BLaER1 treated with 17β-estradiol and CSF1 and Interleukin-3, amounts not matched to agents 10 nM and 100 nM (cell line): ENCODE measurements at regions not wholly inside any gene's neighbourhood (a gene's known extent, or its start where the extent isn't known, plus 50 kb on each side); places are given as distances from the start of the nearest gene placed in this dataset.

Experiments
- H3K27ac ChIP-seq, 11 experiments: shearing (Covaris generic); formaldehyde crosslinking; 2 replicates each; pipeline ENCODE4 v1.8.1; 2022
- H3K27me3 ChIP-seq, 11 experiments: shearing (Covaris generic); formaldehyde crosslinking; 2 replicates each; pipeline ENCODE4 v1.8.1; 2022
- H3K36me3 ChIP-seq, 11 experiments: shearing (Covaris generic); formaldehyde crosslinking; 2 replicates each; pipeline ENCODE4 v1.8.1; 2022
- H3K4me1 ChIP-seq, 10 experiments: shearing (Covaris generic); formaldehyde crosslinking; 2 replicates each; pipeline ENCODE4 v1.8.1; 2022
- H3K4me2 ChIP-seq, 11 experiments: shearing (Covaris generic); formaldehyde crosslinking; 2 replicates each; pipeline ENCODE4 v1.8.1; 2022
- H3K4me3 ChIP-seq, 10 experiments: shearing (Covaris generic); formaldehyde crosslinking; 2 replicates each; pipeline ENCODE4 v1.8.1; 2022
- H3K9ac ChIP-seq, 11 experiments: shearing (Covaris generic); formaldehyde crosslinking; 2 replicates each; pipeline ENCODE4 v1.8.1; 2022
- H3K9me3 ChIP-seq, 11 experiments: shearing (Covaris generic); formaldehyde crosslinking; replicated peaks in 1 of 11; 2 replicates each; pipeline ENCODE4 v1.8.1; 2022
- H4K20me1 ChIP-seq, 11 experiments: shearing (Covaris generic); formaldehyde crosslinking; 2 replicates each; pipeline ENCODE4 v1.8.1; 2022
- Cebpa-rat ChIP-seq, 11 experiments: shearing (Covaris generic); IDR thresholded peaks; 2 replicates each; pipeline ENCODE4 v1.8.1; 2022

DNA sequence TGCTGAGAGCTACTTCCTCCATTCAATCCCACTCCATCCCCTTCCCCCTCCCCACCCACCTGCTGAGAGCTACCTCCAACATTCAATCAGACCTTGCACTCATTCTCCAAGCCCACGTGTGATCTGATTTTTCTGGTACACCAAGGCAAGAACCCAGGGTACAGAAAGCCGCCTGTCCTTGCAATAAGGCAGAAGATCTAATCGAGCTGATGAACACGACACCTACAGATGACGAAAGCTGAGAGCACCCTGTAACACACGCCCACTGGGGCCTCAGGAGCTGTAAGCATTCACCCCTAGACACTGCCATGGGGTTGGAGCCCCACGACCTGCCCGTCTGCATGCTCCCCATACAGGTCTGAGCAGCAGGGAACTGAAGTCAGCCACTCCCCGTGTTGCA, 58.3 kb downstream of the TRIML1 start:
- no peaks in the 10 kb centered on the region for H3K4me1 ChIP-seq
- no peak overlapping the region for H3K4me2 ChIP-seq
- H3K27me3 ChIP-seq = no peaks in the 10 kb centered on the region
- H3K27ac ChIP-seq = no peak overlapping the region
- no peak overlapping the region for H3K9ac ChIP-seq
- H3K36me3 ChIP-seq = no peaks in the 10 kb centered on the region
- TF ChIP-seq Cebpa-rat (IDR thresholded peaks at IDR 0.05) = no peak
- H3K9me3 ChIP-seq = no peaks in the 10 kb centered on the region
- H3K4me3 ChIP-seq = no peak overlapping the region
- H4K20me1 ChIP-seq = no peaks in the 10 kb centered on the region

DNA sequence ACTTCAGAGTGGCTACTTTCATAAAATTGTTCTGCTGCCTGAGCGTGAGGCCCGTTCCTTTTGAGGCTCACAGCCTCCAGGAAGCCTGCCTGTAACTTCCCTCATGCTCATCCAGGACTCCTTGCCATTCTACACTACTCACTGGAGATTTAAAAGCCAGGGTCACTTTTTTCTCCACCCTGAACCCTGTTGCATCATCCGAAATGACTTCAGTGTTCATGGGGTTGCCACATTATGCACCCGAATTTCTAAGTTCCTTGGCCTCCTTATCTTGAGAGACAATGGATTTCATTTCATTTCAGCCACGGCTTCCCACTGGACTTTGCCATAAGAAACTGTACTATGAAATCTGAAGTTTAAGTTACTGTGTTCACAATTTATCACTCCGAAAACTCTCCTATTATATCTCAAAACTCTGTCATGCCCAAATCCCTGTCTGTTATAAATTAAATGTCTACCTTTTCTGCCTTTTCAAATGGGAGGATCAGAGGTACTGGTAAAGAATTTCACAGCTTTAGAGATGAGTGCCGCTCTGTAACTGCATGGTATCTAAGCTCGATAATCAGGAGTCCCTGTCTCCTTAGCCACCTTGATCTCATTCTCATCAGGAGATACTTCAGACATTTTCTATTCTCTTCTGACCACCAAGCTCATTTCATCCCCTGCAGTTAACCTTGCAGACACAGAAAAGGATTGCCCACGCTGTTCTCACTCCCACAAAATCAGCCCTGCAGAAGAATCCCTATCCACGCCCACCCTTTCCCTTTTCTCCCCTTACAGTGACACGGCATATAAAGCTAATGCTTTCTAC, 59.9 kb downstream of the TRIML1 start:
- no peaks in the 10 kb centered on the region for H3K4me1 ChIP-seq
- no peaks in the 10 kb centered on the region for H3K36me3 ChIP-seq
- no peak overlapping the region for H3K27ac ChIP-seq
- TF ChIP-seq Cebpa-rat (IDR thresholded peaks at IDR 0.05) = no peak
- H4K20me1 ChIP-seq = no peaks in the 10 kb centered on the region
- no peak overlapping the region for H3K4me2 ChIP-seq
- no peak overlapping the region for H3K4me3 ChIP-seq
- H3K9me3 ChIP-seq = no peaks in the 10 kb centered on the region
- no peak overlapping the region for H3K9ac ChIP-seq
- no peaks in the 10 kb centered on the region for H3K27me3 ChIP-seq

DNA sequence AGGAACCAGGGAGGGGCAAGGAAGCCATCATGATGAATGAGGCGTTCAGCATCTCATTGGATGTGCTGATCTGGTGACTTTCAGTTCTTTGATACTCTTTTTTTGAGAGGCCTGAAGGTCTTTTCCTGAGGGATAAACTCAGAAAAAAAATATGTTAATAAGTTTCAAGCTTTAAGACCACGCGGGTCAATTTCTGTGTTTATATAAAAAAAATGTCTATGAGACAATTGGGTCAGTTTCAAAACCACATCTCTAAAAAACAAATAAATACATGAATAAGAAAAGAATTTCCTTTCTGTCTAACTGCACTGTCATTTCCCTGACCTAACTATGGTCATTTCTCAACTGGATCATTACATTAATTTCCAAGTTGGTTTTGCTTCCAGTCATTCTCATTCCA, 62.6 kb downstream of the TRIML1 start:
- Histone ChIP-seq H4K20me1 (no peaks in the 10 kb centered on the region), H3K27ac (no peak overlapping the region), H3K9ac (no peak overlapping the region), H3K9me3 (no peaks in the 10 kb centered on the region), H3K4me1 (no peaks in the 10 kb centered on the region), H3K36me3 (no peaks in the 10 kb centered on the region), H3K4me3 (no peak overlapping the region), H3K27me3 (no peaks in the 10 kb centered on the region), H3K4me2 (no peak overlapping the region)
- no peak for TF ChIP-seq Cebpa-rat (IDR thresholded peaks at IDR 0.05)

DNA sequence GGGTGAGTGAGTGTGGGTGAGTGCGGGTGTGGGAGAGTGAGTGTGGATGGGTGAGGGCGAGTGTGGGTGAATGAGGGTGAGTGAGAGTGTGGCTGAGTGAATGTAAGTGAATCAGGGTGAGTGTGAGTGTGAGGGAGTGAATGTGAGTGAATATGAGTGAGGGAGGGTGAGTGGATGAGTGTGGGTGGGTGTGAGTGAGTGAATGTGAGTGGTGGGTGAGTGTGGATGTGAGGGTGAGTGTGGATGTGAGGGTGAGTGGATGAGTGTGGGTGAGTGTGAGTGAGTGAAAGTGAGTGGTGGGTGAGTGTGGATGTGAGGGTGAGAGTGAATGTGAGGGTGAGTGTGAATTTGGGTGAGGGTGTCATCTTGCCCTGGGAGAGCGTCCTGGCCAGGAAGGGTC, 67.5 kb downstream of the TRIML1 start:
- Histone ChIP-seq H3K4me2 (no peak overlapping the region), H3K9me3 (no peaks in the 10 kb centered on the region), H3K4me1 (no peaks in the 10 kb centered on the region), H3K9ac (no peak overlapping the region), H3K36me3 (no peaks in the 10 kb centered on the region), H4K20me1 (no peaks in the 10 kb centered on the region), H3K27ac (no peak overlapping the region), H3K27me3 (no peaks in the 10 kb centered on the region), H3K4me3 (no peak overlapping the region)
- TF ChIP-seq Cebpa-rat (IDR thresholded peaks at IDR 0.05) = no peak

DNA sequence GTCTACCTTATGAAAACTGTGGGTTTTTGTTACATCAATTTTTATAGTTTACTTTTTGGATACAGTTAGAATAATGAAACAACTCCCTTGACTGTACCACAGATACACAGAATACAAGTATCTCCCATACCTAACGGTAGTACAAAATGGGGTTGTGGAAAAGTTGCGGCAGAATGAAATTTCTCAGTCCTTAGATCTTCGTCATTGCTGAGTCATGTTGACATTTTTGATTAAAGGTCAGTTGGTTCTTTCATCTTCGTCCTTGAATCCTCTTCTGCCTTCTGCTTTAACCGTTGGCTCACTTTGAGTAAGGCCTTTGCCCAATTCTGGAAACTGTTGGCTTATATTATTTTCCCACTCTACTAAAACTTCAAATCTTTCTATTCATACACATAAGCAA, 75.6 kb downstream of the TRIML1 start:
- Histone ChIP-seq H3K9me3 (peaks cover 6 to 18% (median 13%) of the 10 kb centered on the region in 11 experiments; a peak in 21 of 22 replicates), H3K27ac (no peak overlapping the region), H3K9ac (no peak overlapping the region), H3K36me3 (no peaks in the 10 kb centered on the region), H3K4me2 (no peak overlapping the region), H3K4me3 (no peak overlapping the region), H4K20me1 (no peaks in the 10 kb centered on the region), H3K27me3 (no peaks in the 10 kb centered on the region), H3K4me1 (no peaks in the 10 kb centered on the region)
- no peak for TF ChIP-seq Cebpa-rat (IDR thresholded peaks at IDR 0.05)

DNA sequence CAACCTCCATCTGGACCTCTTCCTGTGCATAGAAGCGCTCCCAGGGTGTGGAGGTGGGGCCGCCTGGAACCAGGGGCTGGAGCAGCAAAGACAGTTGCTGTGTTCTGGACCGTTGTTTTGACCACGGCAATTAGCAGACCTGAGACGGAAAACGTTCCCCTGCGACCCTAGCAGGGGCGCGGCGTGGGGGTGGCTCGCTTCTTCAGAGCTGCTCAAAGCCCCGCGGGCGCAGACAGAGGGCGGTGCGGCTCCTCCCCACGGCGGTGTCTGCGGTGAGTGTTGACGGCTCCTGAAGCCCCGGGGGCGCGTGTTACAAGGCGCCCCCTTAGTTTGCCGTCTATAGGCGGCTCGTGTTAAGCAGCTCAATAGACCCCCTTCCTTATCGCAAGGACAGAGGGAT, 79.2 kb downstream of the TRIML1 start:
- Histone ChIP-seq H3K36me3 (no peaks in the 10 kb centered on the region), H3K27me3 (no peaks in the 10 kb centered on the region), H3K9ac (no peak overlapping the region), H3K4me3 (no peak overlapping the region; a peak in 1 of 20 replicates), H3K4me1 (no peaks in the 10 kb centered on the region), H3K27ac (no peak overlapping the region), H3K4me2 (no peak overlapping the region), H4K20me1 (no peaks in the 10 kb centered on the region), H3K9me3 (peaks cover 6 to 19% (median 13%) of the 10 kb centered on the region in 11 experiments; a peak in 21 of 22 replicates)
- TF ChIP-seq Cebpa-rat (IDR thresholded peaks at IDR 0.05) = no peak

DNA sequence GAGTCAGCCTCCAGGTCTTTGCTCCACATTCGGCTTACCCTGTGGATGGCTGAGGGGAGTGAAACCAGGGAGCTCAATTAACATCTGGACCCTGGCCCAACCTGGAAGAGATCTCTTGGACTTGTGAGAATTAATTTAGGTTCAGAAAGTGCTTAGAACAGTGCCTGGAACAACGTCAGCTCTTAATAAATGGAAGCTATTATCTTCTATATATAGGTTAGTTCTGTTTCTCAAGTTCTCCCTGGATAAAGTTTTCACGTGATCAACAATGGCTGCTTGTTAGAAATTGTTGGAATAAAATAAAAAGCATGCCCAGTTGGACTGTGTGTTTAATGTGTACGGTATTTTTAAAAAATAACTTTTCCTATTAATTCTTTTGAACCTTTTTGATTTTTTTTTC, 80.8 kb downstream of the TRIML1 start:
- Histone ChIP-seq H3K27me3 (no peaks in the 10 kb centered on the region), H3K36me3 (no peaks in the 10 kb centered on the region), H3K4me1 (no peaks in the 10 kb centered on the region), H3K9me3 (peaks cover 6 to 19% (median 13%) of the 10 kb centered on the region in 11 experiments; a peak in 21 of 22 replicates), H3K4me2 (no peak overlapping the region), H3K4me3 (no peak overlapping the region), H4K20me1 (no peaks in the 10 kb centered on the region), H3K27ac (no peak overlapping the region), H3K9ac (no peak overlapping the region)
- no peak for TF ChIP-seq Cebpa-rat (IDR thresholded peaks at IDR 0.05)

DNA sequence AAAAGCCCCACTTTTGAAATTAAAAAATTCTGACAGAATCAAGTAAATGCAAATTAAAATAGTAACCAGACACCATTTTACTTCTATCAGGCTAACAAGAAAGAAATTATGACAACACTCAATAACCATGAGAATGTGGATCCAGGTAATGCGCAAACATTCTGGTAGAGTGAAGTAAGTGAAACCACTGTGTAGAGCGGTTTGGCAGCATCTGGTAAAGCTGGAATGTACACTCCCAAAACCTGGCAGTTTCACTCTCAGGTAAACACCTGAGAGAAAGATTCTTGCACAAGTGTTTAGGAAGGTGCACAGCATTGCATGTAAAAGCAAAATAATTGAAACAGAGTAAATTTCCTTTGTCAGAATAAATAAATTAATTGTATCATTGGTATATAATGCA, 81.8 kb downstream of the TRIML1 start:
- H3K27ac ChIP-seq = no peak overlapping the region
- no peaks in the 10 kb centered on the region for H4K20me1 ChIP-seq
- H3K9me3 ChIP-seq = peaks cover 6 to 19% (median 13%) of the 10 kb centered on the region in 11 experiments; a peak in 21 of 22 replicates
- no peaks in the 10 kb centered on the region for H3K27me3 ChIP-seq
- no peak for TF ChIP-seq Cebpa-rat (IDR thresholded peaks at IDR 0.05)
- no peak overlapping the region for H3K9ac ChIP-seq
- no peaks in the 10 kb centered on the region for H3K4me1 ChIP-seq
- H3K4me2 ChIP-seq = no peak overlapping the region
- no peaks in the 10 kb centered on the region for H3K36me3 ChIP-seq
- no peak overlapping the region for H3K4me3 ChIP-seq

DNA sequence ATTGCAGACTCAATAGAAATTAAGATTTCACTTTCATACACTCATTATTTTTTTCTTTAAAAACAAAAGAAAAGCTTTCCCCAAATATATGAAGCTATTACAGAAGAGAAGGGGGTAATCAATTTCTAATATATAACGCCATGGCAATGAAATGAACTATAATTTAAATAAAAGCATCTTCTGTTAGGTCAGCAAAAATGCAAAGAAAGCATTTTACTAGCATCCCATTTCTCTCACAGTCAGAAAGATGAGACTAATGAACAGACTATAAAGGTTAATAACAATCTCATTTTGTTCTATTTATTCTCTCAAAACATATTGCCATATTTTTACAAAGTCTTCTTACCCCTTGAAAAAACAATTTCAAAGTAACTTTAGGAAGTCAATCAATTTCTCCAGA, 89.0 kb downstream of the TRIML1 start:
- H3K4me1 ChIP-seq = no peaks in the 10 kb centered on the region
- H3K27ac ChIP-seq = no peak overlapping the region
- no peaks in the 10 kb centered on the region for H3K9me3 ChIP-seq
- no peaks in the 10 kb centered on the region for H4K20me1 ChIP-seq
- TF ChIP-seq Cebpa-rat (IDR thresholded peaks at IDR 0.05) = no peak
- H3K36me3 ChIP-seq = no peaks in the 10 kb centered on the region
- H3K27me3 ChIP-seq = no peaks in the 10 kb centered on the region
- no peak overlapping the region for H3K4me3 ChIP-seq
- H3K9ac ChIP-seq = no peak overlapping the region
- no peak overlapping the region for H3K4me2 ChIP-seq

DNA sequence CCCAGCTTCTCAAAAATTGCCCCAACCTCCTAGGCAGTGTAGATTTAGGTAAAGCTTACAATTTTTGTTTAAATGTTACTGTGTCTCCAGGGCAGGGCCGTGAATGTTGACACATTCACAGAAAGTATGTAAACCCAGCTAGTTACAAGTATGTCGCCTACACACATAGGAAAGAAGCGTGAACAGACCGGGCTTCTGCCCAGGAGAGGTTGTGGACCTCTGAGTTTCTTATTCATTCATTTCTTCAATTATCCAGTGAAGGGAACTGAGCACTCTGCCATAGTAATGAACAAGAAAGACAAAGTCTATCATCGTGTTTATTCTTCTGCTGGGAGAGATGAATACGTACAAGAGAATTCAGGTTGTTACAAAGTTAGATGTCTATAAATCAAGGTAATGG, 93.2 kb downstream of the TRIML1 start:
- Histone ChIP-seq H3K27ac (no peak overlapping the region), H3K4me2 (no peak overlapping the region), H3K27me3 (no peaks in the 10 kb centered on the region), H3K4me3 (no peak overlapping the region), H3K4me1 (no peaks in the 10 kb centered on the region), H3K9ac (no peak overlapping the region), H3K9me3 (no peaks in the 10 kb centered on the region), H3K36me3 (no peaks in the 10 kb centered on the region), H4K20me1 (no peaks in the 10 kb centered on the region)
- no peak for TF ChIP-seq Cebpa-rat (IDR thresholded peaks at IDR 0.05)
